GM12864 (cell line): ENCODE measurements at regions not wholly inside any gene's neighbourhood (a gene's known extent, or its start where the extent isn't known, plus 50 kb on each side); places are given as distances from the start of the nearest gene placed in this dataset.

ENCODE experiments used
- DNase-seq: peaks from one replicate; pipeline ENCODE4 v3.0.0-alpha.2; 2011; ENCODE audit warnings: low read depth
- H3K4me3 ChIP-seq: 2 replicates; pipeline ENCODE4 v1.5.1; 2011; ENCODE audit warnings: mild to moderate bottlenecking, low read depth, low read length, control low read depth
- TF ChIP-seq, protein P1 (sequence below): IDR thresholded peaks from 2 replicates; pipeline ENCODE4 v1.5.1; 2011; ENCODE audit warnings: low read depth, mild to moderate bottlenecking, moderate library complexity, low read length, control low read depth, inconsistent platforms; ENCODE audit errors: missing control alignments

DNA sequence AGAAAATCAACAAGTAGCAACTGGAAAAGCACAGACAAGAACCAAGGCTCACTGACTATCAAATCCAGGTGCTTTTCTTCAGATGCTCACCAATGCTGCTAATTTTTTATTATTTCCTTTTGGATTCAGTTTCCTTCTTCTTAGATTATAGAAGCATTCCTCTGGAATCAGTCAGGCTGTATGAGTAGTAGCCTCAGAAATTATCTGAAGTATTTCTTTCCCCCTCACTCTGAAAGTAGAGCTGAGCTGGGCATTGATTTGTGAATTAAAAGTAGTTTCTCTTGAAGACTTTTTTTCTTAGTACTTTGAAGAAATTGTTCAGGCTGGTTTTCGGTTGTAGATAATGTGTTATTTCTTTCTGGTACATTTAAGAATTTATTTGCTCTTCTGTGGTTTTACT is 273.7 kb downstream of the NOL4 start:
- TF ChIP-seq, protein P1, sequence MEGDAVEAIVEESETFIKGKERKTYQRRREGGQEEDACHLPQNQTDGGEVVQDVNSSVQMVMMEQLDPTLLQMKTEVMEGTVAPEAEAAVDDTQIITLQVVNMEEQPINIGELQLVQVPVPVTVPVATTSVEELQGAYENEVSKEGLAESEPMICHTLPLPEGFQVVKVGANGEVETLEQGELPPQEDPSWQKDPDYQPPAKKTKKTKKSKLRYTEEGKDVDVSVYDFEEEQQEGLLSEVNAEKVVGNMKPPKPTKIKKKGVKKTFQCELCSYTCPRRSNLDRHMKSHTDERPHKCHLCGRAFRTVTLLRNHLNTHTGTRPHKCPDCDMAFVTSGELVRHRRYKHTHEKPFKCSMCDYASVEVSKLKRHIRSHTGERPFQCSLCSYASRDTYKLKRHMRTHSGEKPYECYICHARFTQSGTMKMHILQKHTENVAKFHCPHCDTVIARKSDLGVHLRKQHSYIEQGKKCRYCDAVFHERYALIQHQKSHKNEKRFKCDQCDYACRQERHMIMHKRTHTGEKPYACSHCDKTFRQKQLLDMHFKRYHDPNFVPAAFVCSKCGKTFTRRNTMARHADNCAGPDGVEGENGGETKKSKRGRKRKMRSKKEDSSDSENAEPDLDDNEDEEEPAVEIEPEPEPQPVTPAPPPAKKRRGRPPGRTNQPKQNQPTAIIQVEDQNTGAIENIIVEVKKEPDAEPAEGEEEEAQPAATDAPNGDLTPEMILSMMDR = no peak
- H3K4me3 ChIP-seq = no peak overlapping the region
- DNase-seq = no peak

DNA sequence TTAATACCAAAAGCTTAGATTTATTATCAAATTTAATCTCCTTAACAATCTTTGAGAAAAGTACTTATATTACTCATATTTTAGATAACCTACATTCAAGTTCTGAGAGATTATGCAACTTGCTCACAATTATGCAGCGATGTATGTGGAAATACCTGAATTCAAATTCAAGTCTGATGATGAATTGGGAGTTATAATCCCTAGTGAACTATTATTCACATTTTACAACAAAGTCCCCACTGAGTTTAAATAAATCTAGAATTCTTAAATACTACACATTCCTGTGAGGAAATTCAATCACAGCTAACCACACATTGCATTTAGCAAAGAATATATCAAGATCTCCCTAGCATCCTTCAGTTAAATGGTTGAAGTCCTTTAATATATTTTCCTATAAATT is 278.4 kb downstream of the NOL4 start:
- H3K4me3 ChIP-seq = no peak overlapping the region
- DNase-seq = no peak
- TF ChIP-seq, protein P1 = no peak

DNA sequence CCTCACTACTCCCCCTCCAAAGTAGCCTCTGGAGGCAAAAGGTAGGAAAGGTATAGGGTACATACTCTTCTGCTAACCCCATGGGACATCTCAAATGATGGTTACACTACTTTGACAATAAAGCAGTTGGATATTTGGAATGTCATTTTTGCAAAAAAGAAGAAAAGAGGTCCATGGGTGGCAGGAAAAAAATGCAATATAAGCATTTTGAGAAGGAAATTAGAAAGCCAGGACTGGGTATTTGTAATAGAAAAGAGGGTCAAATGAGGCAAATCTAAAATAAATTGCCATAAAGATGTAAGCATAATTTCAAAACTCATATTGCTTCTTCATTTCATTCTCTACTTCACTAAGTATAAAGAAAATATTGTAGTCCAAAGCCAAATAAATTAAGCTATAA is 280.2 kb downstream of the NOL4 start:
- TF ChIP-seq, protein P1 = no peak
- no peak for DNase-seq
- no peak overlapping the region for H3K4me3 ChIP-seq

DNA sequence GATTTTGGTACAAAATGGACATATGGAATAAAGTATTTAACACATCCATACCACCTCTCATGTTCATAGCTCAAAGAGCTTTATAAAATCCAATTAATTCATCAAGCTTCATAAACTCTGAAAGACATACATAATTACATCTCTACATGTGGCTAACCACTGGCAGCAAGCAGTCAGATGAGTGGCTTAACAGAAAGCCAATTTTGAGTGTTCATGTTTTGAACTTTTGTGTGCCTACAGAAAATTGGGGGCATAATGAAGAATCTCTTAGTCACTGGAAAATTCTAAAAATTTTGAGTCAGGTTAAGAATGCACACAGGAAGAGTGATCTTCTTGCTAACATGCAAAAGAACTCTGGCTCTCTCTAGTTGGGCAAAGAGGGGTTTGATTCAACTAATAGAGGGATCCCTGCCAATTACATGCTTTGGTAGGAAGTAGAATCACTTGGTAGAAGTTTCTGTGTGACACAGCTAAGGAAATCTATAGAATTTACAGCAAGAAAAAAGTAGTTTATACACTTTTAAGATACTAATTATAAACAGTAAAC is 287.4 kb downstream of the NOL4 start:
- no peak overlapping the region for H3K4me3 ChIP-seq
- DNase-seq = no peak
- TF ChIP-seq, protein P1 = no peak

DNA sequence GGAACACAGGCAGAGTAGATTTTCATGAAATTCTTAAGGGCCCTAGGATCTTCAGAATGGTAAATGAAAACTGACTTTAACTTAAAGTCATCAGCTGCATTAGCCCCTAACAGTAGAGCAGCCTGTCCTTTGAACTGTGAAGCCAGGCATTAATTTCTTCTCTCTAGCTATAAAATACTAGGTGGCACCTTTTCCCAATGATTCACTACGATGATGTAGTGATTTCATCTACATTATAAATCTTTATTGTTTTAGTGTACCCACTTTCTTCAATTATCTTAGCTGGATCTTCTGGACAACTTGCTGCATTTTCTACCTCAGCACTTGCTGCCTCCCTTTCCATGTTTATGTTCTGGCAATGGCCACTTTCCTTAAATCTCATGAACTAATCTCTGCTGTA is 290.5 kb downstream of the NOL4 start:
- TF ChIP-seq, protein P1 = no peak

DNA sequence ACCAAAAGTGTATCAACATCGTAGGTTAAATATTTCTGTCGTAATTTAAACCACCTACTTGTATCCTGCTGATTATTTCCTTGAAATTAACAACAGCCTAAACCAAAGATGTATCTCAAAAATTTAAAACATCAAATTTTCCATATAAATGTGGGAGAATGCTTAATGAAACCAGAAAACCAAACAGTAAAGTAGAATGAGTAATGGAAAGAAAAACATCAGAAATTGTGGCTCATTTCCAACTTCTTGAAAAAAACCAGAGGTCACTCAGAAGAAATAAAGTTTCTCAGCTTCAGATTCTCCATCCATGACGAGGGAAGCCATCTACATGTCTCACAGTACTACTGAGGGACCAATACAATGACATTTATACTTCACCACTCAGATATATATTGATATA is 296.5 kb downstream of the NOL4 start:
- DNase-seq = no peak
- no peak overlapping the region for H3K4me3 ChIP-seq
- TF ChIP-seq, protein P1 = no peak

More for the DNA sequence above, 290.5 kb downstream of the NOL4 start:
- no peak for DNase-seq
- H3K4me3 ChIP-seq = no peak overlapping the region

DNA sequence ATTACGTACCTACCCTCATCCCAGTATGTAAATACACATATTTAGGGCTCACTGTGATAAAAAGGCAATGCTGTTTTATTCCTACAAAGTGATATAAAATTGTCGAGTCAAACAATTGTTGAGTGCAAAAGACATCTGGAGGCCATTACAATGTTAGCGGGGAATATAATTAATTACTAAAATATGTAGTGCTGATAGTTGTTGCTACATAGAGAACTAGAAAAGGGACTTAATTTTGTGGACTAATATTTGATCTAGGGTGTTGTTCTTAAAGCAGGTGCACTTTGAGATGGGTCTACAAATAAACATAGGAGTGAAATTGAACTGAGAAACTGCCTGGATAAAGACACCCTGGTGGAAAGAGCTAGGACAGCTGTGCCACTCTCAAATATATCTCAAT is 300.1 kb downstream of the NOL4 start:
- TF ChIP-seq, protein P1 = no peak
- no peak overlapping the region for H3K4me3 ChIP-seq
- no peak for DNase-seq
